ENCODE measurements at regions not wholly inside any gene's neighbourhood (a gene's known extent, or its start where the extent isn't known, plus 50 kb on each side); places are given as distances from the start of the nearest gene placed in this dataset.

DNA sequence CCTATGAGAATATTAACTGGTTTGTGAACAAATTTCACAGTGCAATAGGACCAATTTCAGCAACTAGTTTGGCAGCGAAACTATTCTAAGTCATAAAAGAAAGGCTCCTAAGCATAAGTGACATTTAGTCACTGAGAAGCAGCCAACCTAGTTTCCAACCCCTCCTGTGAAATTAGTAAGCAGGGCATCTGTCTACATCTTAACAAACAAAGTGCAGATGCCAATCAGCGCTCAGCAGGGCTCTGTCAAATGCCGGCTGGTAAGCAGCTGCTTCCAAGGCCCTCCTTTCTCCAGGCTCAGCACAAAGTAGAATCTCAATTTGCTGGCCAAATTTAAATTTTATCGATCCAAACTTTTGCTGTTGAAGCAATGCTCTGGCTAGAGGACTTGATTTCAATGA lies 124.7 kb downstream of the ICOS start:
- H3K27ac ChIP-seq (ENCODE audit: insufficient read length, low read depth, low read length) = no peak overlapping the region
- no peak overlapping the region for H4K8ac ChIP-seq (replicated peaks; ENCODE audit: insufficient read length, low read depth, low read length)
- peaks cover 0 to 11% (median 0%) of the 10 kb centered on the region in 3 experiments; a peak in 2 of 7 replicates for H3K36me3 Mint-ChIP-seq (ENCODE audit: insufficient read depth in 1 of 3, low read depth in 3 of 3)
- H3K27me3 Mint-ChIP-seq (ENCODE audit: low read depth) = no peaks in the 10 kb centered on the region
- no peak overlapping the region for H3K4me3 Mint-ChIP-seq
- DNase-seq = no peak
- no CpG with 5 or more reads among the region's 4 CpGs for WGBS (ENCODE audit: extremely low coverage, insufficient read length, low lambda C conversion rate)
- H4K5ac ChIP-seq (ENCODE audit: insufficient read length, low read depth, low read length) = no peak overlapping the region
- H3K4ac ChIP-seq (ENCODE audit: low read depth, low read length) = no peak overlapping the region
- H3K4me1 ChIP-seq (ENCODE audit: insufficient read depth, low read length) = no peaks in the 10 kb centered on the region
- H3K27me3 ChIP-seq (ENCODE audit: insufficient read depth, low read length) = no peaks in the 10 kb centered on the region
- H3K9me3 ChIP-seq (ENCODE audit: control insufficient read depth, low read depth, low read length) = no peaks in the 10 kb centered on the region
- no peak overlapping the region for H3K27ac Mint-ChIP-seq
- H4K91ac ChIP-seq (ENCODE audit: insufficient read length, low read depth, low read length) = no peak overlapping the region
- H2BK5ac ChIP-seq (ENCODE audit: insufficient read length, low read length) = no peak overlapping the region
- H3K23ac ChIP-seq (ENCODE audit: insufficient read length, low read depth, low read length) = no peak overlapping the region
- no peaks in the 10 kb centered on the region for H4K20me1 ChIP-seq (ENCODE audit: control insufficient read depth, insufficient read depth, insufficient read length)
- no peaks in the 10 kb centered on the region for H3K79me1 ChIP-seq (ENCODE audit: insufficient read depth, low read depth, low read length, poor library complexity, severe bottlenecking)
- no peak overlapping the region for H3K18ac ChIP-seq (ENCODE audit: insufficient read length, low read depth, low read length)
- H3K9ac ChIP-seq (ENCODE audit: extremely low read depth, insufficient read length, low read length) = no peak overlapping the region
- H2BK120ac ChIP-seq (ENCODE audit: low read depth, low read length, poor library complexity, severe bottlenecking) = no peak overlapping the region
- H2BK15ac ChIP-seq (ENCODE audit: low read depth, low read length) = no peak overlapping the region
- no peaks in the 10 kb centered on the region for H3K23me2 ChIP-seq (ENCODE audit: insufficient read length, low read depth, low read length, poor library complexity, severe bottlenecking)
- H2AK5ac ChIP-seq (ENCODE audit: insufficient read length, low read length) = no peak overlapping the region
- no peak overlapping the region for H3K4me2 ChIP-seq (ENCODE audit: insufficient read depth, insufficient read length, low read length)
- no peak overlapping the region for H2BK20ac ChIP-seq (ENCODE audit: low read depth, low read length, poor library complexity, severe bottlenecking)
- H3K9me3 Mint-ChIP-seq = peaks cover 7 to 8% of the 10 kb centered on the region in 2 experiments
- H2BK12ac ChIP-seq (ENCODE audit: insufficient read length, low read depth, low read length) = no peak overlapping the region
- no peak overlapping the region for H3K14ac ChIP-seq (ENCODE audit: insufficient read depth, low read length)
- H3K4me1 Mint-ChIP-seq = no peaks in the 10 kb centered on the region; a peak in 1 of 4 replicates
- H3K79me2 ChIP-seq (ENCODE audit: insufficient read depth, low read length) = no peaks in the 10 kb centered on the region
- H2AFZ ChIP-seq (ENCODE audit: low read length) = no peak overlapping the region
- TF ChIP-seq, protein P1, sequence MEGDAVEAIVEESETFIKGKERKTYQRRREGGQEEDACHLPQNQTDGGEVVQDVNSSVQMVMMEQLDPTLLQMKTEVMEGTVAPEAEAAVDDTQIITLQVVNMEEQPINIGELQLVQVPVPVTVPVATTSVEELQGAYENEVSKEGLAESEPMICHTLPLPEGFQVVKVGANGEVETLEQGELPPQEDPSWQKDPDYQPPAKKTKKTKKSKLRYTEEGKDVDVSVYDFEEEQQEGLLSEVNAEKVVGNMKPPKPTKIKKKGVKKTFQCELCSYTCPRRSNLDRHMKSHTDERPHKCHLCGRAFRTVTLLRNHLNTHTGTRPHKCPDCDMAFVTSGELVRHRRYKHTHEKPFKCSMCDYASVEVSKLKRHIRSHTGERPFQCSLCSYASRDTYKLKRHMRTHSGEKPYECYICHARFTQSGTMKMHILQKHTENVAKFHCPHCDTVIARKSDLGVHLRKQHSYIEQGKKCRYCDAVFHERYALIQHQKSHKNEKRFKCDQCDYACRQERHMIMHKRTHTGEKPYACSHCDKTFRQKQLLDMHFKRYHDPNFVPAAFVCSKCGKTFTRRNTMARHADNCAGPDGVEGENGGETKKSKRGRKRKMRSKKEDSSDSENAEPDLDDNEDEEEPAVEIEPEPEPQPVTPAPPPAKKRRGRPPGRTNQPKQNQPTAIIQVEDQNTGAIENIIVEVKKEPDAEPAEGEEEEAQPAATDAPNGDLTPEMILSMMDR (conservative IDR thresholded peaks at IDR 0.05) = no peak
- H3T11ph ChIP-seq (ENCODE audit: low read length) = no peak overlapping the region
- no peak overlapping the region for H3K56ac ChIP-seq (ENCODE audit: insufficient read length, low read depth, low read length)

Measured in H9 (cell line).